B cell (primary cell): ENCODE measurements at regions not wholly inside any gene's neighbourhood (a gene's known extent, or its start where the extent isn't known, plus 50 kb on each side); places are given as distances from the start of the nearest gene placed in this dataset.
A peak's percentile ranks its signal among the peaks of the same experiment; 100 is the strongest.

Source experiments
- CTCF ChIP-seq: fragments of 200-600 bp; IDR thresholded peaks from one replicate; pipeline ENCODE4 v1.8.0; 2022; ENCODE audit warnings: antibody characterized with exemption, mild to moderate bottlenecking
- EZH2 ChIP-seq: IDR thresholded peaks from 2 replicates; pipeline ENCODE4 v1.6.1; 2012; ENCODE audit warnings: borderline replicate concordance, low read depth, mild to moderate bottlenecking, moderate library complexity, low read length; ENCODE audit not compliant: insufficient read depth, poor library complexity, severe bottlenecking

- TF ChIP-seq CTCF (peak; percentile 13), EZH2 (no peak)
These were observed 1025.8 kb downstream of the FAM181B start for GRCh38 chr11:81707881-81708280.
